Brain pericyte (primary cell): ENCODE measurements at regions not wholly inside any gene's neighbourhood (a gene's known extent, or its start where the extent isn't known, plus 50 kb on each side); places are given as distances from the start of the nearest gene placed in this dataset.
"Not testable (repeated sequence)": the region's sequence is repeated elsewhere in the genome, so short reads cannot be mapped to it uniquely, and the experiment has no call there.

Source experiments
- DNase-seq: peaks from one replicate; pipeline ENCODE4 v3.0.0-alpha.2; 2012; ENCODE audit warnings: low read depth, low spot score

DNA sequence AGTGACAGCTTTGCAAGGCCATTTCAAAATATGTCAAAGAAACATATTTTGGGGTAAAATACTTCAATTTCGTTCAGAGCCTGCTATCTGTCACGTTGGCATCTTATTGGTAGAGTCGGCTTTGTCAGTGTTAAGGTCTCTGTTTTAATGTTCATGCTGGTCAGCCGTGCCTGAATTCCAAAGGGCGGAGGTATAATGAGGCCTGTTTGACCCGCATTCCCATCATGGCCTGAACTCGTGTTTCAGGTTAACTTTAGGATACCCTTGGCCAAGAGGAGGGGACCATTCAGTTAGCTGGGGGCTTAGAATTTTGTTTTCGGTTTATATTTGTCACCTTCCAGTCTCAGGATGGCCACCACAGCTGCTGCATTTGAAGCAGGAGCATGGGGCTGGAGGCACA is 236.4 kb downstream of the NFATC2 start:
- DNase-seq, result no peak

- no peak for DNase-seq
These were observed 237.0 kb downstream of the NFATC2 start for GRCh38 chr20:51305316-51306052.

- no peak for DNase-seq
These were observed 238.5 kb downstream of the NFATC2 start for GRCh38 chr20:51303731-51304670.

DNA sequence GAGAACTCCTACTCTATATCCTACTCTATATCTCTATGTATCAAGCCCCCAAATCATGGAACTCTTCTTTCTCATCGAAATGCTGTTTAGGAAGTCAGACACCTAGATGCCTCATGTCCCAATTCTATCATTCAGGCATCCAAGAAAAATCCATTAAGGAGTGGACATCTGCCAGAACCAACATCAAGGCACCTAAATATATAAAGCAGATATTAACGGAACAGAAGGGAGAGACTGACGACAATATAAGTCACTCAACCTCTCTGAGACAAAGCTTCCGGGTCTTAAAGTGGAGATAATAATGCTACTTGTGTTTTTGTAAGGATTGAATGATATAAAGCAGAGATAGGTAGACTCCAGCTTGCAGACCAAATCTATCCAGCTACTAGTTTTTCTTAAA is 241.5 kb downstream of the NFATC2 start:
- DNase-seq, result no peak

DNA sequence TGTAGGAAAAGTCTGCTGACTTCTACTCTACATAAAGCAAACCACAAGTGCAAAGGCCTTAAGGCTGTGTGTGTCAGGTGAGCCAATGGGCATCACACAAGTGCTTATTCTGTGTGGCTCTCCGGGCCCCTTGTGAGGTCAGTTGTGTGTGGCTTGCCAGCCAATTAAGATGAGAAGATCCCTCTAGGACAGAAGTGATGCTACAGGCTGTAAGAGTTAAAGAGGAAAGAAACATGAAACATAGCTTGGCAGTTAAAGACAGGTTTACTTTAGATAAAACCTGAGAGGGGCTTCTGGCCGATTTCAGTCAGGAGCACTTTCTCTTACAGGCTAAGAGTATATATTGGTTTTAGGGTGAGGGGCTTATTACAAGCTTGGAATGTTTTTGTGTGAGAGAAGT is 242.4 kb downstream of the NFATC2 start:
- DNase-seq, result no peak

DNA sequence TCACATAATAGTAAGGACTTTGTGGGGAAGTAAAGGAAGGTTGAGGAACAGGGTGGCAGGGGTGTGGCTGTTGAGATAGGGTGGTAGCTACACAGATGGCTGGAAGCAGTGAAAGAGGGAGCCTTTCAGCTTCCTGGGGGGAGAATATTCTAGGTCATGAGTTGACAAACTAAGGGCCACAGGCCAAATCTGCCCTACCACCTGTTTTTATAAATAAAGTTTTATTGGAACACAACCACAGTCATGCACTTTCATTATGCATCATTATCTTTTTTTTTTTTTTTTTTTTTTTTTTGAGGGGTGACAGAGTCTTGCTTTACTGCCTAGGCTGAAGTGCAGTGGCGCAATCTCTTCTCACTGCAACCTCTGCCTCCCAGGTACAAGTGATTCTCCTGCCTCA is 243.1 kb downstream of the NFATC2 start:
- DNase-seq, result no peak

DNA sequence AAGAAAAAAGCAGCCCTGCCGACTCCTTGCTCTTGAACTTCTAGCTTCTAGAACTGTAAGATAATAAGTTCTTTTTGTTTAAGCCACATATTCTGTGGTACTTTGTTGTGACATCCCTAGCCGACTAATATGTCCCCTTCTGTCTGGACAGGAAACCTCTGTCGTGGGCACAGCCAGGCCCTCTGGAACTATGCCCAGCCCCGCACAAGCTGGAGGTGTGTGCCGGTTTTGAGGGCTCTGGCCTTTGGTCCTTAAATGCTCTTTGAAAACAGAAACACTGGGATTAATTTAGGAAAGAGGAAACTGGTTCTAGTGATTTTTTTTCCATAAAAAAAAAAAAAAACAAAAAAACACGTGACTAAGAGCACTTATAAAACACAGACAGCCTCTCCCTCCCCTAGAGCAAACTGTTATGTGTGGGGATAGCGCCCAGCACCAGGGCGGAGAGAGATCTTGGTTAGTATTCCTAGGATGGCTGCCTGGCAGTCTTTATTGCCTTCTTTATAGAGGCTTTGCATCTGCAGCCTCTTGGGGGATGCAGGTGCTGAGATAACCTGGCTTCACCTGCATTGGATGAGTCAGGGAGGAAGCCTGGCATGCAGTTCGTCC is 244.3 kb downstream of the NFATC2 start:
- no peak for DNase-seq

DNA sequence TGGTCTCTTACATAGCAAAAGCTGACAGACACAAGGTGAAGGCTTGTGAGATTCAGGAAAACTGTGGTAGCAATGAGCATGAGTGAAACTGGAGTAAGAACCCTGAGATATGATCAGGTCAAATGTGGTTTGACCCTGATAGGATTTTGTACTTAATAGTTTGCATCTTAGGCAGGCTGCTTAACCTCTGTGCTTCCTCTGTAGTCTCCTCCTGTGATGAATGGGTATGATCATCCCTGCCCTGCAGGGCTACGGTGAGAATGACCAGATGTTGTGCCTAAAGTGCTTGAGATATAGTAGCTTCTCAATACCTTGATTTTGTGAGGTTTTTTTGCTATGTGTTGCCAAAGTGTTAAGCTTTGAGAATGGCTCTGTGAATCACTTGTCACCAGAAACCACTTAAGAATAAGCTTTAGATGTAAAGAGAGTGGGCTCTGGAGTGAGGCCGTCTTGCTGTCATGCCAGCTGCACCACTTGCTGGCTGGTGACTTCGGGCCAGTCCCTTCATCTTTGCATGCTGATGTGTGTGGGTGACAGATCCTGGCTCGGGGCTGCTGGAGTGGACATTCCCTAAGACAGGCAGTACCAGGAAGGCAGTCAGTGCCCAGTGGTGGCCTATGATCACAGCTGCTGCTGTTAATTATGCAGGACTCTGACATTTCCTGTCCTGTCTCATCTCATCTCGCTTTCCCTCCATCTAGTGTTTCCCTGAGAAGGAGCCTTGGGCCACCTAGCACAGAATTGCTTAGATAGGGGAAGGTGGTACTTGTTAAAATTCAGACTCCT is 254.7 kb downstream of the NFATC2 start:
- DNase-seq, result no peak

DNA sequence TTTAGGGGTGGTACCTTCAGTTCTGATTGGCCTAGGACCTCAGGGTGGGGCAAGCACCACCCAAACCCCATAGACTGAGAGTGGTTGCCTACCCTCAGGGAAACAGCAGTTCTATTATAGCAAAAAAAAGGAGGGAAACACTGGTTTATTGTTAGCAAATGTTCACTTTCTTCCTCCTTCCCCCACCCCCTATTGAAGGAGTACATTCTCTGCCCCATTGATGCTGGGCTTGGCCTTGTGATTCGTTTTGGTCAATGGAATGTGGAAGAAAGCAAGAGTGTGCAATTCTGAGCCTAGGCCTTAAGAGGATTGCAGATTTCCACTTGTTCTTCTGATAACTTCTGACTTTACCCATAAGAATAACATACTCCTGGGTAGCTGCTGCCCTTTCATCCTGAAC is 255.8 kb downstream of the NFATC2 start:
- DNase-seq, result no peak

DNA sequence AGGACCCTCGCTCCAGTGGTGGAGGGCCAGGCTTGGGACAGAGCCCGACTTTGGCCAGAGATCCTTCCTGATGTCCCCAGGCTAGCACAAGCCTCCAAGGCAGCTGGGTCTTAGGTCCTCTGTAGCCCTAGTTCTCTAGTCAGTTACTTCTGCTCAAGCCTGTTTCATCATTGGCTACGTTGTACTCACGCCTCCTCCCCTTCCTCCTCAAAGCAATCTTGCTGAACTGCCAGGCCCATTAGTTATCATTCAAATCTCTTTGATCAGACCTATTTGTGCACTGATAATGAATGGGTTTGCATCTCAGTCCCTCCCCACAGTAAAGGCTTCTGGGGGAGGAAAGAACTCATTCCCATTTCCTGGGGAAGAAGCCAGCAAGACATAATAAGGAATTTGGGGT is 256.8 kb downstream of the NFATC2 start:
- no peak for DNase-seq

DNA sequence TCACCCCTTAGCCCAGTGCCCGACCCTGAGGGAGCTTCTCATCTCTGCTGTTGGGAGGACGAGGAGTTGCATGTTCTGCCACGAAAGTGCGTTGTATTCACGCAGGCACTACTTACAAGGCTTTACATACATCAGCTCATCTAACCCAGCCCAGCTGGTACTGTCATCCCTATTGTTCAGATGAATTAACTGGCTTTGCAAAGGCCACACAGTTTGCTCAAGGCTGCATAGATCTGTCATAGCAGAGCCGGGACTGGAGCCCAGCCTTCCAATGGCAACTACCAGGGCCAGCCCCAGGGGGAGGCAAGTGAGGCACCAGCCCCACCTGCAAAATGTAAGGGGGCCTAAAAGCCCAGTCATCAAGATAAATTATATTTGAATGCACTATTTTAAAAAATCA is 257.6 kb downstream of the NFATC2 start:
- no peak for DNase-seq

- no peak for DNase-seq
These were observed 258.3 kb downstream of the NFATC2 start for GRCh38 chr20:51284176-51284575.

DNA sequence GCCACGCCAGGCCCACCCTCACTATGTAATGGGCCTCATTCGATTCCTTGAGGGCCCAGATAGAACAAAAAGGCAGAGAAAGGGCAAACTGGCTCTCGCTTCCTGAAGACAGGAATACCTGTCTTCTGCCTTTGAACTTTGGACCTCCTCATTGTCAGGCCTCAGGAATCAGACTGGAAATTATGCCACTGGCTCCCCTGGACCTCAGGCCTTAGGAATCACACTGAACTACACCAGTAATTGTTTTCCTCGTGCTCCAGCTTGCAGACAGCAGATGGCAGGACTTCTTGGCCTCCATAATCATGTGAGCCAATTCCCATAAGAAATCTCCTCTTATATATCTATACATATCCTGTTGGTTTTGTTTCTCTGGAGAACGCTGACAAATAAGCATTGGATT is 258.6 kb upstream of the KCNG1 start:
- no peak for DNase-seq

DNA sequence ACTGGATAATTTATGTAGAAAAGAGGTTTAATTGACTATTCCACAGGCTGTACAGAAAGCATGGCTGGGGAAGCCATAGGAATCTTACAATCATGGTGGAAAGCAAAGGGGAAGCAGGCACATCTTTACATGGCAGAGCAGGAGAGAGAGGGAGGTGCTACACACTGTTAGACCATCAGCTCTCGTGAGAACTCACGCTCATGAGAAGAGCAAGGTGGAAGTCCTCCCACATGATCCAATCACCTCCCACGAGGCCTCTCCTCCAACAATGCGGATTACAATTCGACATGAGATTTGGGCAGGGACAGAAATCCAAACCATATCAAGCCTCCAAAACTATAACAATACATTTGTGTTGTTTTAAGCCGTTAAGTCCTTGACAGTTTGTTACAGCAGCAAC is 257.1 kb upstream of the KCNG1 start:
- DNase-seq, result no peak

- DNase-seq, result no peak
These were observed 255.1 kb upstream of the KCNG1 start for GRCh38 chr20:51277961-51278360.

- no peak for DNase-seq
These were observed 253.4 kb upstream of the KCNG1 start for GRCh38 chr20:51276296-51276695.

DNA sequence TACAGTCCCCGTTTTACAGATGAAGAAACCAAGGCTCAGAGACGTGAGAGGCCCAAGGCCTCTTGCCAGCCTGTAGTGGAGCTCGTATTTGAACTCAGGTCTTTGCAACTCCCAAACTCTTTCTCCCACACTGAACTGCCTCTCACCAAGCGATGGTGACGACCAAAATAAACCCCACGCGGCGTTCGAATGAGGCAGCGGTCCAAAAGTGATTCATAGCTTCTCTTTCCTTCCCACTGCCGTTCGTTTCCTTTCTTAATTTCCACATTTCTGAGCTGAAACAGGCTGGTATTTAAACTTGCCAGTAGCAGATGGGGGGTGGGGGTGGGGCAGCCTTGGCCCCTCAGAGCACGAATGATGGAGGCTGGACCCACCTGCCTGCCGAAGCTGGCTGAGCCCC is 252.9 kb upstream of the KCNG1 start:
- DNase-seq, result no peak

- no peak for DNase-seq
These were observed 252.3 kb upstream of the KCNG1 start for GRCh38 chr20:51275181-51275580.

DNA sequence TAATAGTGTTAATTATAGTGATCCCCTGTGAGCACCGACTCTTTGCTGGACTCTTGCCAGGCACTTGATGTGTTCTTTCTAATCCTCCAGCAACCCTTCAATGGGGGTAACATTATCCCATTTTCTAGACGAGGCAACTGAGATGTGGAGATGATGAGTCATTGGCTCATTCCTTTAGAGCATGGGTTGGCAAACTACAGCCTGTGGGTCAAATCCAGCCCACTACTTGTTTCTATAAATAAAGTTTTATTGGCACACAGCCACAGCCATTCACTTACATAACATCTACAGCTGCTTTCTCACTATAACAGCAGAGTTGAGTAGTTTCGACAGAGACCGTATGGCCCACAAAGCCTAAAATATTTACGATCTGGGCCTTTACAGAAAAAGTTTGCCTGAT is 249.5 kb upstream of the KCNG1 start:
- DNase-seq, result no peak

- no peak for DNase-seq
These were observed 249.0 kb upstream of the KCNG1 start for GRCh38 chr20:51271931-51272330.

- DNase-seq, result not testable (repeated sequence)
These were observed 248.4 kb upstream of the KCNG1 start for GRCh38 chr20:51271289-51271688.

DNA sequence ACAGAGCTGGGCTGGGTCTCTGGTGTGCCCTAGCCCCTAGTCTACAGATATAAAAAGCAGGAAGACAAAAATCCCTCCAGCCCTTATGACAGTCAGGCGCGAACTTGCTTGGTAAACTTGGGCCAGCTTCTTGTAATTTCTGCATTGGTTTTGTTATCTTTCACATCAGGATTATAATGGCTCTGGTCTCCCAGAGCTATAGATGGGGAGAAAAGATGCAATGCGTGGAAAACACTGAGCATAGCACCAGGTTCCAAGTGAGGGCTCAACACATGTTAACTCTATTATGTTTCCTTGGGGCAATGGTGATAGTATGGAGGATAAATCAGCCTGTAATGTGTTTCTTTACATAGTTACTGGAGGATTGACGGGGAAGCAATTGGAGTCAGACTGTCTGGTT is 246.8 kb upstream of the KCNG1 start:
- no peak for DNase-seq
